H9 (cell line): ENCODE measurements at regions not wholly inside any gene's neighbourhood (a gene's known extent, or its start where the extent isn't known, plus 50 kb on each side); places are given as distances from the start of the nearest gene placed in this dataset.

ENCODE experiments used
- DNase-seq: peaks from one replicate; pipeline ENCODE4 v3.0.0-alpha.2; 2017
- H2AFZ ChIP-seq: one replicate; pipeline ENCODE4 v1.6.1; 2013; ENCODE audit warnings: mild to moderate bottlenecking, low read length, control low read depth, moderate library complexity
- H2AK5ac ChIP-seq: 2 replicates; pipeline ENCODE4 v1.6.1; 2013; ENCODE audit warnings: low read length, control low read depth, mixed read lengths; ENCODE audit not compliant: insufficient read length
- H2BK120ac ChIP-seq: one replicate; pipeline ENCODE4 v1.6.1; 2013; ENCODE audit warnings: low read depth, mild to moderate bottlenecking, low read length, control low read depth, inconsistent platforms; ENCODE audit not compliant: poor library complexity, severe bottlenecking
- H2BK12ac ChIP-seq: 2 replicates; pipeline ENCODE4 v1.6.1; 2013; ENCODE audit warnings: low read length, control low read depth, mixed read lengths, low read depth; ENCODE audit not compliant: insufficient read length
- H2BK15ac ChIP-seq: 2 replicates; pipeline ENCODE4 v1.6.1; 2013; ENCODE audit warnings: low read depth, low read length, control low read depth
- H2BK20ac ChIP-seq: one replicate; pipeline ENCODE4 v1.6.1; 2013; ENCODE audit warnings: low read depth, mild to moderate bottlenecking, low read length, control low read depth, inconsistent platforms; ENCODE audit not compliant: poor library complexity, severe bottlenecking
- H2BK5ac ChIP-seq: 2 replicates; pipeline ENCODE4 v1.6.1; 2013; ENCODE audit warnings: low read length, control low read depth, mixed read lengths; ENCODE audit not compliant: insufficient read length
- H3K14ac ChIP-seq: 2 replicates; pipeline ENCODE4 v1.6.1; 2013; ENCODE audit warnings: low read length, control low read depth; ENCODE audit not compliant: insufficient read depth
- H3K18ac ChIP-seq: 2 replicates; pipeline ENCODE4 v1.6.1; 2013; ENCODE audit warnings: low read depth, mild to moderate bottlenecking, mixed read lengths, low read length, control low read depth; ENCODE audit not compliant: insufficient read length
- H3K23ac ChIP-seq: 2 replicates; pipeline ENCODE4 v1.6.1; 2013; ENCODE audit warnings: low read length, control low read depth, mixed read lengths, low read depth; ENCODE audit not compliant: insufficient read length
- H3K23me2 ChIP-seq: 2 replicates; pipeline ENCODE4 v1.6.1; 2013; ENCODE audit warnings: low read depth, mild to moderate bottlenecking, mixed read lengths, low read length, control low read depth; ENCODE audit not compliant: insufficient read length, poor library complexity, severe bottlenecking
- H3K27ac ChIP-seq: 2 replicates; pipeline ENCODE4 v1.5.1; 2013; ENCODE audit warnings: low read length, control low read depth, mixed read lengths, low read depth; ENCODE audit not compliant: insufficient read length
- H3K27me3 ChIP-seq: 2 replicates; pipeline ENCODE4 v1.6.1; 2013; ENCODE audit warnings: low read length, control low read depth, inconsistent platforms; ENCODE audit not compliant: insufficient read depth
- H3K4ac ChIP-seq: 2 replicates; pipeline ENCODE4 v1.6.1; 2013; ENCODE audit warnings: low read depth, mild to moderate bottlenecking, control low read depth, inconsistent platforms, low read length, moderate library complexity
- H3K4me1 ChIP-seq: 2 replicates; pipeline ENCODE4 v1.6.1; 2013; ENCODE audit warnings: low read length, control low read depth, inconsistent platforms; ENCODE audit not compliant: insufficient read depth
- H3K4me2 ChIP-seq: 2 replicates; pipeline ENCODE4 v1.6.1; 2013; ENCODE audit warnings: low read length, control low read depth, mixed read lengths; ENCODE audit not compliant: insufficient read length, insufficient read depth
- H3K56ac ChIP-seq: 2 replicates; pipeline ENCODE4 v1.6.1; 2013; ENCODE audit warnings: low read depth, mild to moderate bottlenecking, mixed read lengths, low read length, control low read depth; ENCODE audit not compliant: insufficient read length
- H3K79me1 ChIP-seq: 2 replicates; pipeline ENCODE4 v1.6.1; 2013; ENCODE audit warnings: low read depth, mild to moderate bottlenecking, moderate library complexity, low read length, control low read depth, inconsistent platforms; ENCODE audit not compliant: insufficient read depth, poor library complexity, severe bottlenecking
- H3K79me2 ChIP-seq: 2 replicates; pipeline ENCODE4 v1.6.1; 2013; ENCODE audit warnings: low read length, control low read depth, inconsistent platforms; ENCODE audit not compliant: insufficient read depth
- H3K9ac ChIP-seq: 2 replicates; pipeline ENCODE4 v1.6.1; 2013; ENCODE audit warnings: low read length, control low read depth, mixed read lengths; ENCODE audit not compliant: insufficient read length; ENCODE audit errors: extremely low read depth
- H3K9me3 ChIP-seq: one replicate; pipeline ENCODE4 v1.6.1; 2013; ENCODE audit warnings: low read depth, low read length, inconsistent platforms; ENCODE audit not compliant: control insufficient read depth
- H3T11ph ChIP-seq: one replicate; pipeline ENCODE4 v1.6.1; 2013; ENCODE audit warnings: mild to moderate bottlenecking, low read length, control low read depth, inconsistent platforms
- H4K20me1 ChIP-seq: one replicate; pipeline ENCODE4 v1.6.1; 2013; ENCODE audit not compliant: control insufficient read depth, insufficient read length, insufficient read depth
- H4K5ac ChIP-seq: 2 replicates; pipeline ENCODE4 v1.6.1; 2013; ENCODE audit warnings: low read depth, mild to moderate bottlenecking, mixed read lengths, low read length, control low read depth; ENCODE audit not compliant: insufficient read length
- H4K8ac ChIP-seq: replicated peaks from 2 replicates; pipeline ENCODE4 v1.6.1; 2013; ENCODE audit warnings: low read length, control low read depth, mixed read lengths, low read depth; ENCODE audit not compliant: insufficient read length
- H4K91ac ChIP-seq: 2 replicates; pipeline ENCODE4 v1.6.1; 2013; ENCODE audit warnings: low read depth, mild to moderate bottlenecking, moderate library complexity, mixed read lengths, low read length, control low read depth; ENCODE audit not compliant: insufficient read length
- H3K27ac Mint-ChIP-seq, 3 experiments: 2 replicates in 2 of 3; 3 replicates in 1 of 3; pipeline ENCODE4 v1.8.0; 2020 to 2021; ENCODE audit warnings: mixed read lengths in 3 of 3, mild to moderate bottlenecking in 1 of 3, moderate library complexity in 1 of 3
- H3K27me3 Mint-ChIP-seq: 2 replicates; pipeline ENCODE4 v1.8.0; 2021; ENCODE audit warnings: low read depth, mild to moderate bottlenecking, moderate library complexity, mixed read lengths
- H3K36me3 Mint-ChIP-seq, 3 experiments: 2 replicates in 2 of 3; 3 replicates in 1 of 3; pipeline ENCODE4 v1.8.0; 2020 to 2021; ENCODE audit warnings: low read depth in 3 of 3, mixed read lengths in 3 of 3; ENCODE audit not compliant: insufficient read depth in 1 of 3
- H3K4me1 Mint-ChIP-seq, 2 experiments: 2 replicates each; pipeline ENCODE4 v1.8.0; 2020; ENCODE audit warnings: mixed read lengths in 2 of 2
- H3K4me3 Mint-ChIP-seq, 2 experiments: 2 replicates in 1 of 2; 3 replicates in 1 of 2; pipeline ENCODE4 v1.8.0; 2020 to 2021; ENCODE audit warnings: mild to moderate bottlenecking in 2 of 2, mixed read lengths in 2 of 2, moderate library complexity in 1 of 2
- H3K9me3 Mint-ChIP-seq, 2 experiments: 2 replicates in 1 of 2; 3 replicates in 1 of 2; pipeline ENCODE4 v1.8.0; 2020; ENCODE audit warnings: mild to moderate bottlenecking in 2 of 2, mixed read lengths in 2 of 2, moderate library complexity in 1 of 2
- CTCF ChIP-seq: fragments of 200-600 bp; sonication (generic); conservative IDR thresholded peaks from 3 replicates; pipeline ENCODE4 v1.8.0; 2021; ENCODE audit warnings: antibody characterized with exemption, mild to moderate bottlenecking
- WGBS: extraction: QIAGEN DNeasy Blood & Tissue Kit; methylation state at CpG from one replicate; pipeline ENCODE4 v1.1.7; 2013; ENCODE audit warnings: missing lambda C conversion rate, low lambda C conversion rate, mixed read lengths; ENCODE audit not compliant: insufficient read length; ENCODE audit errors: extremely low coverage; 5-methylcytosine and 5-hydroxymethylcytosine counted together

- WGBS: no CpG with 5 or more reads among the region's 3 CpGs
- Mint-ChIP-seq H3K27ac (no peak overlapping the region; a peak in 1 of 7 replicates), H3K27me3 (peaks cover 3% of the 10 kb centered on the region), H3K36me3 (no peaks in the 10 kb centered on the region), H3K4me1 (peaks cover under 1% of the 10 kb centered on the region in 2 experiments; a peak in 3 of 4 replicates), H3K4me3 (no peak overlapping the region), H3K9me3 (no peaks in the 10 kb centered on the region; a peak in 1 of 5 replicates)
- 0 out of 2 replicates have a peak, but pooled peaks cover under 1% of the 10 kb centered on the region for H3K4me1 ChIP-seq
- no peak for DNase-seq
- H3K9ac ChIP-seq: no peak overlapping the region
- no peak overlapping the region for H4K91ac ChIP-seq
- no peak overlapping the region for H3K14ac ChIP-seq
- no peak overlapping the region for H3K4ac ChIP-seq
- H4K8ac ChIP-seq: no peak overlapping the region
- H3K79me2 ChIP-seq: no peaks in the 10 kb centered on the region
- no peak overlapping the region for H3K27ac ChIP-seq
- no peak overlapping the region for H2BK120ac ChIP-seq
- H3K56ac ChIP-seq: no peak overlapping the region
- no peak overlapping the region for H2BK15ac ChIP-seq
- H2BK5ac ChIP-seq: no peak overlapping the region
- H3K4me2 ChIP-seq: no peak overlapping the region
- H2AK5ac ChIP-seq: no peak overlapping the region
- H3T11ph ChIP-seq: no peak overlapping the region
- no peak overlapping the region for H4K5ac ChIP-seq
- H3K23ac ChIP-seq: no peak overlapping the region
- no peaks in the 10 kb centered on the region for H3K27me3 ChIP-seq
- no peak overlapping the region for H2BK12ac ChIP-seq
- no peak overlapping the region for H2BK20ac ChIP-seq
- no peaks in the 10 kb centered on the region for H4K20me1 ChIP-seq
- no peaks in the 10 kb centered on the region for H3K9me3 ChIP-seq
- no peak overlapping the region for H3K18ac ChIP-seq
- no peak for TF ChIP-seq CTCF
- no peak overlapping the region for H2AFZ ChIP-seq
- H3K23me2 ChIP-seq: no peaks in the 10 kb centered on the region
- H3K79me1 ChIP-seq: no peaks in the 10 kb centered on the region
These were observed 164.7 kb upstream of the CHD6 start for GRCh38 chr20:41782730-41783406.
